ENCODE measurements at regions not wholly inside any gene's neighbourhood (a gene's known extent, or its start where the extent isn't known, plus 50 kb on each side); places are given as distances from the start of the nearest gene placed in this dataset.
"Not testable (repeated sequence)": the region's sequence is repeated elsewhere in the genome, so short reads cannot be mapped to it uniquely, and the experiment has no call there.

DNA sequence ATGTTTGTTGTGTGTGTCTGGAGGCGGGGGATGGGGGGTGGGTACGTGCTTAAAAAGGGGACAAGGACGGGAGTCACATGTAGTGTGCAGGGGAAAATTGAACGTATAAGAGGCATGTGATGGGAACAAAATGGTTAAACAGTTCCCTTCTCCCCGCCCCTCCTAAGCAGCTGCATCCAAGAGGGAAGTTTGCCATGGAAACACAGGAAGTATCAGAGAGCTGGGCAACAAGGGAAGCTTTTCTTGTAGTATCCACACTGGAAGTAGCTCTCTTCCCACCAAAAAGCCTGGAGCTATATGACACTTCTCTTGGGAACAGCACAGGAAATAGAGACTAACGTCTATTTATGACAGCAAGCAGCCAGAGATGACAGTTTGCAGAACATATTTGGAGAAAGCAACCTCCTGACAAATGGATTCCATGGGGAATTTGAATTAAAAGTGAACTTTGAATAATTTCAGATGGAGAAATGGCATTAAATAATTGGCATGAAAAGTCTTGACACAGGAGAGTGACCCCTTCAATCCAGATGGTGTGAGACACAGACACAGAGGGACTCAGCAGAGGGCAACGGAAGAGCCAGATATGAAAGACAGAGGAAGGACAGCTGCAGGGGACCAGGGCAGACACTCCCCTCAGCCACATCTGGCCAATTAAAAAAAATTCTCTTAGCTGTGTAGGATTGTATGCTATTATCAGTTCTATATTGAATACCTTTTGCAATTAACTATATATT, 294.2 kb upstream of the TBL1XR1 start:
- H3K27ac ChIP-seq = no peak overlapping the region
- no peak for TF ChIP-seq ZFX (IDR thresholded peaks at IDR 0.05)
- TF ChIP-seq, protein P1, sequence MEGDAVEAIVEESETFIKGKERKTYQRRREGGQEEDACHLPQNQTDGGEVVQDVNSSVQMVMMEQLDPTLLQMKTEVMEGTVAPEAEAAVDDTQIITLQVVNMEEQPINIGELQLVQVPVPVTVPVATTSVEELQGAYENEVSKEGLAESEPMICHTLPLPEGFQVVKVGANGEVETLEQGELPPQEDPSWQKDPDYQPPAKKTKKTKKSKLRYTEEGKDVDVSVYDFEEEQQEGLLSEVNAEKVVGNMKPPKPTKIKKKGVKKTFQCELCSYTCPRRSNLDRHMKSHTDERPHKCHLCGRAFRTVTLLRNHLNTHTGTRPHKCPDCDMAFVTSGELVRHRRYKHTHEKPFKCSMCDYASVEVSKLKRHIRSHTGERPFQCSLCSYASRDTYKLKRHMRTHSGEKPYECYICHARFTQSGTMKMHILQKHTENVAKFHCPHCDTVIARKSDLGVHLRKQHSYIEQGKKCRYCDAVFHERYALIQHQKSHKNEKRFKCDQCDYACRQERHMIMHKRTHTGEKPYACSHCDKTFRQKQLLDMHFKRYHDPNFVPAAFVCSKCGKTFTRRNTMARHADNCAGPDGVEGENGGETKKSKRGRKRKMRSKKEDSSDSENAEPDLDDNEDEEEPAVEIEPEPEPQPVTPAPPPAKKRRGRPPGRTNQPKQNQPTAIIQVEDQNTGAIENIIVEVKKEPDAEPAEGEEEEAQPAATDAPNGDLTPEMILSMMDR (conservative IDR thresholded peaks at IDR 0.05) = no peak

DNA sequence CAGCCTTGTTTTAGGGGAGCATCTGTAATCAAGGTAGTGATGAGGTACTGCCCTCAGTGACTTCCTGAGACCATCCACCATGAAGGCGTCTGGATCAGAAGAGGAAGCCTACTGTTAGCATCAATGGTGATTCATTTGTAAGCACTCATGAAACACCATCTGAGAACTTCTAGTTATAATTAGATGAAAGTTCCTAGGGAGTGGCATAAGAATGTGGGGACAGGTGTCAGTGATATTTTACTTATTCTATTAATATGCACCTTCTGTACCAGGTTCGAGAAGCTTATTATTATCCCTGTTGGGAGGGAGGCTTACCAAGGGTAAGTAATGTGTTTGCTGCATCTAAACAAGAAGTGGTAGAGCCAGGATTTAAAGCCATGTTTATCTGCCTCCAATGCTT, 295.8 kb upstream of the TBL1XR1 start:
- TF ChIP-seq, protein P1 (conservative IDR thresholded peaks at IDR 0.05) = no peak
- TF ChIP-seq ZFX (IDR thresholded peaks at IDR 0.05) = no peak
- H3K27ac ChIP-seq = no peak overlapping the region

DNA sequence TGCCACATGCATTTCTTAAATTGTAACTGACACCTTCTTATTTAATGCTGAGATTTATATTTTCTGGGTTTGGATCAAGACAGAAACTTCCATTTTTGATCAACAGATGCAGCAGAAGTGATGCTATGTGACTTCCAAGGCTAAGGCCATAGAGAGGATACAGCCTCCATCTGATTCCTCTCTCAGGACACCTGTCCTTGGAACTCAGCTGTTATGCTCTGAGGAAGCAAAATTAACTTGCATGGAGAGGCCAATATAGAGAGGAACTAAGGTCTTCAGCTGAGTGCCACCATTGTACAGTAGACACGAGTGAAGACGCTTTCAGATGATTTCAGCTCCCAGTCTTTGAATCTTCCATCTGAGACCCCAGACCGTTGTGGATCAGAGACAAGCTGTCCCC, 296.9 kb upstream of the TBL1XR1 start:
- no peak overlapping the region for H3K27ac ChIP-seq
- TF ChIP-seq, protein P1 (conservative IDR thresholded peaks at IDR 0.05) = no peak
- no peak for TF ChIP-seq ZFX (IDR thresholded peaks at IDR 0.05)

DNA sequence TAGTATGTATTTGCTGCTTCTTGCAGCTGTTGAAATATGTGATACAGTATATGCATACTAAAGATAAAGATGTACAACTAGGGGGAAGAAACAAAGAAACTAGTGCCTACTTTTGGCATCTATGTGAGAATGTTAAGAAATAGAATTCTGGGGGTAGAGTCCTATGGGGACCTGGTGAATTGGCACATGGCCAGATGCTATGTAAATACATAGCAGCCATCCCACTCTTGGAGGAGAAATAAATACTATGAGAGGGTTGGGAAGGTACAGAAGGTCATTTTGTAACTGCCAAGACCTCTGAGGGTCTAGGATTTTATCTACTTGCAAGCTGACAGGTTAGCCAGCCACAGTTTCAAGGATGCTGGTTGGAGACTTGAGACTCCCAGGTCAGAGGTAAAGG, 298.3 kb upstream of the TBL1XR1 start:
- H3K27ac ChIP-seq = no peak overlapping the region
- TF ChIP-seq ZFX (IDR thresholded peaks at IDR 0.05) = no peak
- TF ChIP-seq, protein P1 (conservative IDR thresholded peaks at IDR 0.05) = no peak

DNA sequence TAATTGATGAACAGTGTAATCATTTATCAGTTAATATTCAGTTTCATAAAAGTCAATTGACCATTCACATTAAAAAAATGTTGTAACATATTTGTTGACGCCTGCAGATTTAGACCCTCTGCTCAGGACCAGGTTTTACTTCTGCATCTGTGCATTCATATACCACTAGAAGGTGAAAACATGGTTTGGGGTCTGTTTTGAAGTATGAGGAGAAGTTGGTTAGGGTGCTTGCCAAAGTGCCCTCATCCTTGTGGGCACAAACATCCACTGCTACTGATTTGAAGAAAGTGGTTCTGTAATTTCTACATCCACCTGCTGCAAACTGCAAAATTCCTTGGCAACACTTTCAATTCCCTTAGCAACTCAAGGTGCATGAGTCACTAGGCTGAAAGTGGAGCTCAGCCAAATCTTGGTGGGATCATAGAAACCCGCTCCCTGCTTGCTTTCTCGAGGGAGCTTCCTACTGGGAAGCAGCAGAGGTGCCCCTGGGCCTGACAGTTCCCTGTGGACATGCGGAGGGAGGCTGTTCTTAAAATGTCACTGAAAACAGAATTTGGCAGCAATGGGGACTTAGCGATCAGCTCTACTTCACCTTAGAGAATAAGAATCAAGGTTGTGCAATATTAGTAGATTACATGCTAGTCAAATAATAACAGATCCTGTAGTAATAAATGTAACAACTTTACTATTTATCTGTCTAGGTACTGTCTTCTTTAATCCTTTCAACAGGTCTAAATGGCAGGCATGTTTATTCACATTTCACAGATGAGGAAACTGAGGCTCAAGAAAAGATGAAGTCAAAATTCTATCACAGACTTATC, 301.0 kb upstream of the TBL1XR1 start:
- TF ChIP-seq ZFX (IDR thresholded peaks at IDR 0.05) = no peak
- TF ChIP-seq, protein P1 (conservative IDR thresholded peaks at IDR 0.05) = no peak
- no peak overlapping the region for H3K27ac ChIP-seq

DNA sequence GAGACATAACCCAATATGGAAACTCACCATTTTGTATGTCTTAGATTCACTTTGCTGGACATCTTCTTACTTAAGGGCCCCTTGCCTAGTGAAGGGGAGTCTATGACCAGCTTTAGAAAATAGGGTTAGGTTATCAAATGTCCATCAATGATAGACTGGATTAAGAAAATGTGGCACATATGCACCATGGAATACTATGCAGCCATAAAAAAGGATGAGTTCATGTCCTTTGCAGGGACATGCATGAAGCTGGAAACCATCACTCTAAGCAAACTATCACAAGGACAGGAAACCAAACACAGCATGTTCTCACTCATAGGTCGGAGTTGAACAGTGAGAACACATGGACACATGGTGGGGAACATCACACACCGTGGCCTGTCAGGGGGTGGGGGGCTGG, 301.8 kb upstream of the TBL1XR1 start:
- not testable (repeated sequence) for H3K27ac ChIP-seq

DNA sequence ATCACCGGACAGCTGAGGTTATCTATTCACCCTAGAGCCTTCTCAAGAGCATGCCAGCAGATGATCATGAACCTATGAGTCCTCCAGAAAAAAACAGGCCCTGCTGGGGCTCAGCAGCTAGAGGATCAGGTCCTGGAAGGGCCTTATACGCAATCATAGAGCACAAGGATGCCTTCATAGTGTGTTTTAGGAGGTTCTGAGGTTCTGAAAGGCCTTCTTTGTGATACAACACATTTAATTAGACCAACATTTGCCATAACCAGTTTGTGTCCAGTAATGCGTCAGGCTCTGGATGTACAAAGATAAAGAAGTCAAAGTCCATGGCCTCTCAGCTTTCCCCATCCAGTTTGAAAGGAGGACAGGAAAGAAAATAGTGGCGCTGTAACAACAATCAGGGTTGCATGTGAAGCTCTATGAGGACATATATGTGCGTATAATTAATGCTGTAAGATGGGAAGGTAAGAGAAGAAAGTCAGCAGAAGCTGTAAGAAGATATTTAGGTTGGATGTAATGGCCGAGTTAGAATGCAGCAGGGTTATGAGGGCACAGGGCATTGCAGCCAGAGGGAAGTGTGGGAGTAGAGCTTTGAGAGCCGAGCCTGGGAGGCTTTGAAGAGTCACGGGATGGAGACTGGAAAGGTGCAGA, 302.6 kb upstream of the TBL1XR1 start:
- no peak for TF ChIP-seq ZFX (IDR thresholded peaks at IDR 0.05)
- TF ChIP-seq, protein P1 (conservative IDR thresholded peaks at IDR 0.05) = no peak
- H3K27ac ChIP-seq = no peak overlapping the region

Data from C4-2B (cell line).